ENCODE measurements at regions not wholly inside any gene's neighbourhood (a gene's known extent, or its start where the extent isn't known, plus 50 kb on each side); places are given as distances from the start of the nearest gene placed in this dataset.
"Not testable (repeated sequence)": the region's sequence is repeated elsewhere in the genome, so short reads cannot be mapped to it uniquely, and the experiment has no call there.

DNA sequence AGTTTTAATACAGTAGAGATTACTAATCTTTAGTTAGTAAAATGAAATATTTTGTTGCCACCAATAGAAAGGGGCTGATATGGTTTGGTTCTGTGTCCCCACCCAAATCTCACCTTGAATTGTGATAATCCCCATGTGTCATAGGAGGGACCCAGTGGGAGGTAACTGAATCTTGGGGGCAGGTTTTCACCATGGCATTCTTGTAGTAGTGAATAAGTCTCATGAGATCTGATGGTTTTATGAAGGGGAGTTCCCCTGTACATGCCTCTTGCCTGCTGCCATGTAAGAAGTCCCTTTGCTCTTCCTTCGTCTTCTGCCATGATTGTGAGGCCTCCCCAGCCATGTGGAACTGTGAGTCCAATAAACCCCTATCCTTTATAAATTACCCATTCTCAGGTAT, 285.9 kb downstream of the BCL2L11 start:
- not testable (repeated sequence) for DNase-seq

- not testable (repeated sequence) for DNase-seq
Observed at GRCh38 chr2:111407632-111408194, 287.0 kb downstream of the BCL2L11 start.

GRCh38 chr2:111410868-111411406, 290.2 kb downstream of the BCL2L11 start:
- not testable (repeated sequence) for DNase-seq

GRCh38 chr2:111411867-111412681, 291.4 kb downstream of the BCL2L11 start:
- not testable (repeated sequence) for DNase-seq

GRCh38 chr2:111412841-111413650, 292.3 kb downstream of the BCL2L11 start:
- DNase-seq, result not testable (repeated sequence)

GRCh38 chr2:111413950-111414349, 293.2 kb downstream of the BCL2L11 start:
- not testable (repeated sequence) for DNase-seq

DNA sequence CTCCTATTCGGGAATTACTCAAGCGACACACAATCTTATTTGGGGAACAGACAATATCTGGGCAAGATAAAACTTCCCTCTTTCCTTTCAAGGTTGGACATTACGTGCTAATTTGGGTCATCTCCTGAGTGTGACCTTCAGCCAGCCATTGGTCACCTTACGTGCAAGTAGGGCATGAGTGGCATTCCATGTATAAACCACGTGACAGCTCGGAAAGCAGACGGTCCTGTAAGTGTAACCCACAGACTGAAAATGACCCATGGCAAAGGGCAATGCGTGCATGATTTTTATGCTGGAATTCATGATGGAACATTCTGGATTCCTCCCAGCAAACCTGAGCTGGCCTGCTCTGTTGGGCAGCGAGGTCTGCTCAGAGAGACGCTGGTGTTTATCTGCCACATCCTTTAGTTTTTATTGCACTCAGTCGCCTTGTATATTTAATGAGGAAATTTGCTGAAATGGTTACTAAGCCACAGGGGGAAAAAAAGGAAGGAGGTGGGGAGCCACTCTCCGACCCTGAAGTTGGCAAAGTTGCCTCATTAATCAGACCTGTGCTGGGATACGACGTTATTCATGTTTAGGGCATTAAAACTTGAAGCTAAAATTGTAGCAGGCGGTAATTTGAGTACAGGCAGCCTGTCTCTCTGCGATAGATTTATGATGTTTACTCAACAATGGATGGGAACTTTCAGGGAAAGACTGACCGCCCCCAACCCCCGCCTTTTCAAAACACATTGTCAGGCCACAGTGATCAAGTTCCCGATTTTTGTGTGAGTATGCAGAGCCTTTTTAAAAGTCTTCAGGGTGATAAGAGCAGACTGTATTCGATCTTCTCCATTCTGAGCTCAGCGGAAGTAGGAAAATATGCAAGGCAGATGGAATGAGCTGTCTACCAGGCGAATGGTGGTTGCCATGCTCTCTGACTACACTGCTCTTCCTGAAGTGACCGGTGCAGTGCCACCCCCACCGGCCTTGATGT, 295.3 kb downstream of the BCL2L11 start:
- DNase-seq, result not testable (repeated sequence)

DNA sequence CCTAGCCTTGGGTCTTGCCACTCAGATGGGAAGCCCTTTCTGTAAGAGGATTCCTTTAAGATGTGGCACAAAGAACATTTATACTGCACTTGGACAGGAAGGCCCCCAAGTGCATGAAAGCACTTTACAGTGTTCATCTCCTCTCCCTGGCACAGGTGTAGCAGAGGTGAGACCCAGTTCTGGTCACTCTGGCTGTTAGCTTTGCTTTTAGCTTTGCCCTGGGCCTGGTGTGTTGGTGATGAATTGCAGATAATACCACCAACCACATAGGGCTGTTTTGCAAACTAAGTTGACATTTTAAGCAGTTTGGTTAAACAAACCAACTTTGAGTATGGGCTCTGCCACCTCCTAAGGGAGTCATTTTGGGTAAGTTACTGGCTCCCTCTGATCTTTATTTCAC, 296.3 kb downstream of the BCL2L11 start:
- not testable (repeated sequence) for DNase-seq

GRCh38 chr2:111418091-111418875, 297.6 kb downstream of the BCL2L11 start:
- DNase-seq, result not testable (repeated sequence)

GRCh38 chr2:111420074-111420473, 299.4 kb downstream of the BCL2L11 start:
- DNase-seq, result not testable (repeated sequence)

DNA sequence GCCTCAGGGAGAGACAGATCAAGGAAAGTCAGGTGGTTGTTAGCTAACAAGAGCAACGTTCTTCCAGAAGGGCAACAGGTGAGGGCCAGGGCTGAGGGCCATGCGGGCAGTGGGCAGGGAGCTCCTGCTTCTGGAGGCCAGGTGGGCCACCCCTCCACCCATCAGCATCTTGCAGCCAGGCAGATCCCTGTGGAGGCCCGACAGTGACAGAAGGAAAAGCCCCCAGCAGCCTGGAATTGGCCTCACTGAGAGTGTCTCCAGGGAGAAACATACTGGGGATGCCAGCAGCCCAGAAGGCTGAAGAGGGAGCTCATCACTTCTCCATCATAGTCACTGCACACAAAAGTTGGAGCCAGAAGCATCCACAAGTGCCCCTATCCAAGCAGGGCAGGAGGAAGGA, 300.1 kb downstream of the BCL2L11 start:
- DNase-seq, result not testable (repeated sequence)

- not testable (repeated sequence) for DNase-seq
Observed at GRCh38 chr2:111421949-111422348, 301.2 kb downstream of the BCL2L11 start.

GRCh38 chr2:111422562-111422961, 301.8 kb downstream of the BCL2L11 start:
- DNase-seq, result not testable (repeated sequence)

DNA sequence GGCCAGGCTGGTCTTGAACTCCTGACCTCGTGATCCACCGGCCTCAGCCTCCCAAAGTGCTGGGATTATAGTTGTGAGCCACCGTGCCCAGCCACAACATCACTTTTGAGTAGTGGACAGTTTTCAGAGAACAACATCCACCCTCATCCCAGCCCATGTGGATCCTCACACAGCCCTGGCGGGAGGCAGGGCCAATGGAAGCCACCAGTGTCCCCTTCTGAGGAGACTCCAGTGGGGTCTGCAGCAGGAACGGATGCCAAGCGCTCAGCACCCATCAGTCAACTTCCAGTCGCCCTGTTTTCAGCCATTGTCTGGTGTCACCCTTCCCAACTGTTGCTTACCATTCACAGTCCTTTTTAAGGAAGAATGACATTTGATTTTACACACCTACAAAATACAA, 302.5 kb downstream of the BCL2L11 start:
- DNase-seq, result not testable (repeated sequence)

- not testable (repeated sequence) for DNase-seq
Observed at GRCh38 chr2:111424176-111424575, 303.5 kb downstream of the BCL2L11 start.

GRCh38 chr2:111424851-111425309, 304.2 kb downstream of the BCL2L11 start:
- DNase-seq, result not testable (repeated sequence)

GRCh38 chr2:111425789-111426201, 305.1 kb downstream of the BCL2L11 start:
- not testable (repeated sequence) for DNase-seq

DNA sequence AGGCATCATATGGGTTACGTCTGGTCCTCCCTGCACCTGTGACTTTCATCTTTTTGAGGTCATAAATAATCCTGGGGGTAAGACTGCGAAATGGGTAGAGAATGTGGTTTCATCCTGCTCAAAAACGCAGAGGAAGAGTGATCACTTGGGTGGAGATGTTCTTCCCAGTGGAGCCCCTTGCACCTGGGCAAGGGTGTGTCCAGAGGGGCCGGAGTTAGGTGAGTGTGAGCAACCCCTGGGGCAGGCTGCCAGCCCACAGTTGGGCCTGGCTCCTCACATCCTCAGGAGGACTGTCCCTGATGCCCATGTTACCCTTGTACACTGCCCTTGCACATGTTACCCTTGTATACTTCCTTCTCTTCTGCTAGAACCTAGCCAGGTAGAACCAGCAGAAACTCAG, 306.6 kb downstream of the BCL2L11 start:
- DNase-seq, result not testable (repeated sequence)

DNA sequence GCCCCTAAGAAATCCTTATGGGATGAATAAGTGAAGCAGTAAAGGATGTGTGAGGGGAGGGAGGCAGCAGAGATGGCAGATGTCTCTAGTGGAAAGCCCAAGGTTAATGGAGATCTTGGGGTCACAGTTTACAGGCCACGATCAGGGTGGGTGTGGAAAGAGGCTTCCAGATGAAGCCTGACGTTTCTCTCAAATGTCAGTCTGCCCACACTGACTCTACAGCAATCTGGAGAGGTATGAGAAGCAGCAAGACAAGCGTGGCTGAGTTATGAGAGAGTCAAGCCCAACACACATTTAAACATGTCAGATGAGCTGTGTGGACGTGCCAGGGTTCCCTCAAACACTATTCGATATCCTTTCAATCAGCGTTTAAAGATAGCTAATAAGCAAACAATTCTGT, 308.2 kb downstream of the BCL2L11 start:
- not testable (repeated sequence) for DNase-seq

DNA sequence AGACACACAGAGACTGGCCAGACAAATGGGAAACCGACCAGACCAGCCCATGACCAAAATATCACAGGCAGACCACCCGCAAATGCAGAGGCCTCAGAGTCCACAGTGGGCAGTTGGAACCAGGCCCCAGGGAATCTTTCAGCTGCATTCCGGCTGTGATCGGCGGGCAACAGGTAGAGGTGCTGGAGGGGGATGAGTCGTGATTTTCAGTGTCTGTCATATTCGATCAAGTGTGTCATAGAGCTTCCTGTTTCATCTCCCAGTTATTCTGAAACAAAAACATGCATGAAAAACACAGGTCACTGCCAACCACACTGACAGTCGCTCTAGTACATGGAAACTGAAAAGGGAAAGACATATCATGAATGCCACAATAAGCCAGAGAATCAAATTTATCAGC, 308.6 kb downstream of the BCL2L11 start:
- DNase-seq, result not testable (repeated sequence)
